Lower leg skin (tissue), 3 donors: ENCODE measurements at regions not wholly inside any gene's neighbourhood (a gene's known extent, or its start where the extent isn't known, plus 50 kb on each side); places are given as distances from the start of the nearest gene placed in this dataset.

Experiments
- CTCF ChIP-seq, 3 donors: fragments of 450-650 bp; IDR thresholded peaks; one replicate each; pipeline ENCODE4 v1.5.1; 2016; ENCODE audit warnings: antibody characterized with exemption in 3 of 3, mild to moderate bottlenecking in 3 of 3, moderate library complexity in 2 of 3
- POLR2A ChIP-seq, 2 donors: fragments of 450-650 bp; IDR thresholded peaks; one replicate each; pipeline ENCODE4 v1.6.1; 2016 to 2017; ENCODE audit warnings: antibody characterized with exemption in 2 of 2, mild to moderate bottlenecking in 1 of 2, moderate library complexity in 1 of 2

- no peak for TF ChIP-seq CTCF (IDR thresholded peaks at IDR 0.05)
- TF ChIP-seq POLR2A (IDR thresholded peaks at IDR 0.05), result no peak
Measured at GRCh38 chr10:3407208-3407607, 234.6 kb upstream of the PITRM1 start.
